ENCODE measurements at regions not wholly inside any gene's neighbourhood (a gene's known extent, or its start where the extent isn't known, plus 50 kb on each side); places are given as distances from the start of the nearest gene placed in this dataset.

DNA sequence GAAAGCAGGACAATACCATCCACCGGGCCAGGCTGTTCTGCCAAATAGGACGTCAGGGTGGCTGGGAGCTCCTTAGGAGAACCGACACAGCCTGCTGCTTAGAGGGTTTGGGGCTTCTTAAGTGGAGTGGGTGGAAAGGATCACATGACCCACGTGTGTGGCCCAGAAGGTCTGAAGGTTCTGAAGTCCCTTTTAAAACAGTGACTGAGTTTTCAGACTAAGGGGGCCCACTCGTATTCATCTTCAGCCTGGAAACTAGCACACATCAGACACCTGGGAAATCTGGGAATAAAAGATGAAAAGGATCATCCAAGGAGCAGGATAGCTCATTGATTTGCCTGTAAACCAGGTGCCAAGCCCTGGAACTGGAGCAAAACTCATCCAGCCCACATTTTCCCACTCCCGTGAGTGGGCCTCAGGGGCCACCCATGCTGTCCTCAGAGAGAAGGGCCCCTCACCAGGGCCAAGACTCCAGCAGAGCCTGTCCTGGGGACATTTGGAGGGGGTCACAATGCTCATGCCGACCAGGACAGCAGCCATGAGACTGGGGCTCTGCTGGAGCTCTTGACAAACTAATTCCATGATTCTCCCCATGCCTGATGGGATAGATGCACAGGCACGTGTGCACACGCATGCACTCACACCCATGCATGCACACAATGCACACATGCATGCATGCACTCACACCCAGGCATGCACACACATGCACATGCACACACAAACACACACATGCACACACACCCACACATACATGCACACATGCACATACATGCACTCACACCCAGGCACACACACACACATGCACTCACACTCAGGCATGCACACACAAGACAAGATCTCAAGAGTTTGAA, 168.8 kb upstream of the PPP2R2D start:
- no peak for ATAC-seq
- TF ChIP-seq, protein P1, sequence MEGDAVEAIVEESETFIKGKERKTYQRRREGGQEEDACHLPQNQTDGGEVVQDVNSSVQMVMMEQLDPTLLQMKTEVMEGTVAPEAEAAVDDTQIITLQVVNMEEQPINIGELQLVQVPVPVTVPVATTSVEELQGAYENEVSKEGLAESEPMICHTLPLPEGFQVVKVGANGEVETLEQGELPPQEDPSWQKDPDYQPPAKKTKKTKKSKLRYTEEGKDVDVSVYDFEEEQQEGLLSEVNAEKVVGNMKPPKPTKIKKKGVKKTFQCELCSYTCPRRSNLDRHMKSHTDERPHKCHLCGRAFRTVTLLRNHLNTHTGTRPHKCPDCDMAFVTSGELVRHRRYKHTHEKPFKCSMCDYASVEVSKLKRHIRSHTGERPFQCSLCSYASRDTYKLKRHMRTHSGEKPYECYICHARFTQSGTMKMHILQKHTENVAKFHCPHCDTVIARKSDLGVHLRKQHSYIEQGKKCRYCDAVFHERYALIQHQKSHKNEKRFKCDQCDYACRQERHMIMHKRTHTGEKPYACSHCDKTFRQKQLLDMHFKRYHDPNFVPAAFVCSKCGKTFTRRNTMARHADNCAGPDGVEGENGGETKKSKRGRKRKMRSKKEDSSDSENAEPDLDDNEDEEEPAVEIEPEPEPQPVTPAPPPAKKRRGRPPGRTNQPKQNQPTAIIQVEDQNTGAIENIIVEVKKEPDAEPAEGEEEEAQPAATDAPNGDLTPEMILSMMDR (IDR thresholded peaks at IDR 0.05), result no peak
- Mint-ChIP-seq H3K27me3 (ENCODE audit: low read depth in 2 of 2) (peaks cover 4 to 13% of the 10 kb centered on the region in 2 donors), H3K27ac (no peak overlapping the region), H3K4me1 (peaks cover 4% of the 10 kb centered on the region in 2 donors), H3K4me3 (no peak overlapping the region), H3K36me3 (no peaks in the 10 kb centered on the region), H3K9me3 (no peaks in the 10 kb centered on the region)
- no peak for DNase-seq
- intact Hi-C loops (cut with micrococcal nuclease), result no loop called here
- no peak overlapping the region for H3K4me3 ChIP-seq (ENCODE audit: low read length)
- H3K4me1 ChIP-seq (ENCODE audit: control insufficient read depth, insufficient read depth, low read length), result no peaks in the 10 kb centered on the region
- no peaks in the 10 kb centered on the region for H3K36me3 ChIP-seq (ENCODE audit: control insufficient read depth, insufficient read depth, low read length)
- no peak overlapping the region for H3K27ac ChIP-seq (ENCODE audit: low read length)
- 92% methylated on average over 9 of the region's 9 CpGs for WGBS (ENCODE audit: insufficient coverage)
- no peaks in the 10 kb centered on the region for H3K27me3 ChIP-seq (ENCODE audit: control insufficient read depth, insufficient read depth, low read length)
- no peaks in the 10 kb centered on the region for H3K9me3 ChIP-seq (ENCODE audit: control insufficient read depth, insufficient read depth, low read length)

DNA sequence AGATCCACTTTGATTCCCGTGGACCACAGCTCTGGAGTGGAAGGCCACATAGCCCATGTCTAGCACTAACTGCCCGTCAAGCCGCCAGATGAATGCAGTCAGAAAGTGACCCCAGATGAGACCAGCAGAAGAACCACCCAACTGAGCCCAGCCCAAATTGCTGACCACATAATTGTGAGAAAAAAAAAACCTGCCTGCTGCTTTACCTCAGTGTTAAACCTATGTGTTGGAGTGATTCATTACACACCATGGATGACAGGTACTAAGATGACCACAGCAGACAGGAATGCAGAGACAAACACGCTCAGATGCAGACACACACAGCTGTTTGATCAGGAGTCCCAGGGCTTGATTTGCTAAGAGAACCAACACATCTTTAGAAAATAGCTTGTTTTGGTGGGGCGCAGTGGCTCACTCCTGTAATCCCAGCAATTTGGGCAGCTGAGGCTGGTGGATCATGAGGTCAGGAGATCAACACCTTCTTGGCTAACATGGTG, 168.1 kb upstream of the PPP2R2D start:
- intact Hi-C loops (cut with micrococcal nuclease), result no loop called here
- WGBS (ENCODE audit: insufficient coverage), result 93% methylated on average over 5 of the region's 5 CpGs

GRCh38 chr10:131733596-131733995, 167.2 kb upstream of the PPP2R2D start:
- TF ChIP-seq, protein P1 (IDR thresholded peaks at IDR 0.05), result no peak
- ATAC-seq, result no peak
- Mint-ChIP-seq H3K4me3 (no peak overlapping the region), H3K27ac (no peak overlapping the region), H3K27me3 (ENCODE audit: low read depth in 2 of 2) (peaks cover 0 to 6% of the 10 kb centered on the region in 2 donors), H3K36me3 (no peaks in the 10 kb centered on the region), H3K4me1 (no peaks in the 10 kb centered on the region), H3K9me3 (no peaks in the 10 kb centered on the region)
- Histone ChIP-seq H3K36me3 (ENCODE audit: control insufficient read depth, insufficient read depth, low read length) (no peaks in the 10 kb centered on the region), H3K27ac (ENCODE audit: low read length) (no peak overlapping the region), H3K9me3 (ENCODE audit: control insufficient read depth, insufficient read depth, low read length) (no peaks in the 10 kb centered on the region), H3K4me1 (ENCODE audit: control insufficient read depth, insufficient read depth, low read length) (no peaks in the 10 kb centered on the region), H3K4me3 (ENCODE audit: low read length) (no peak overlapping the region), H3K27me3 (ENCODE audit: control insufficient read depth, insufficient read depth, low read length) (no peaks in the 10 kb centered on the region)
- intact Hi-C loops (cut with micrococcal nuclease), result no loop called here
- no peak for DNase-seq
- 86% methylated on average over 10 of the region's 10 CpGs for WGBS (ENCODE audit: insufficient coverage)

More for the DNA sequence above, 168.1 kb upstream of the PPP2R2D start:
- TF ChIP-seq, protein P1 (IDR thresholded peaks at IDR 0.05), result no peak
- Mint-ChIP-seq H3K27me3 (ENCODE audit: low read depth in 2 of 2) (peaks cover 0 to 6% of the 10 kb centered on the region in 2 donors), H3K36me3 (no peaks in the 10 kb centered on the region), H3K9me3 (no peaks in the 10 kb centered on the region), H3K27ac (no peak overlapping the region), H3K4me1 (no peaks in the 10 kb centered on the region), H3K4me3 (no peak overlapping the region)
- H3K4me3 ChIP-seq (ENCODE audit: low read length), result no peak overlapping the region
- H3K4me1 ChIP-seq (ENCODE audit: control insufficient read depth, insufficient read depth, low read length), result no peaks in the 10 kb centered on the region
- H3K27ac ChIP-seq (ENCODE audit: low read length), result no peak overlapping the region
- H3K9me3 ChIP-seq (ENCODE audit: control insufficient read depth, insufficient read depth, low read length), result no peaks in the 10 kb centered on the region
- H3K27me3 ChIP-seq (ENCODE audit: control insufficient read depth, insufficient read depth, low read length), result no peaks in the 10 kb centered on the region
- DNase-seq, result no peak
- no peaks in the 10 kb centered on the region for H3K36me3 ChIP-seq (ENCODE audit: control insufficient read depth, insufficient read depth, low read length)
- ATAC-seq, result no peak

All from natural killer cell (primary cell).